T-helper 2 cell (primary cell): ENCODE measurements at regions not wholly inside any gene's neighbourhood (a gene's known extent, or its start where the extent isn't known, plus 50 kb on each side); places are given as distances from the start of the nearest gene placed in this dataset.
"Not testable (repeated sequence)": the region's sequence is repeated elsewhere in the genome, so short reads cannot be mapped to it uniquely, and the experiment has no call there.

Source experiments
- DNase-seq, 5 experiments: peaks; one replicate each; pipeline versions ENCODE4 v3.0.0 to v3.0.0-alpha.2; 2012 to 2022

- no peak for DNase-seq
Observed at GRCh38 chr18:10143596-10143995, 229.8 kb downstream of the VAPA start.

GRCh38 chr18:10145546-10145945, 231.7 kb downstream of the VAPA start:
- DNase-seq, result no peak

GRCh38 chr18:10147226-10147625, 233.4 kb downstream of the VAPA start:
- no peak for DNase-seq

- DNase-seq, result no peak
Observed at GRCh38 chr18:10147752-10148151, 233.9 kb downstream of the VAPA start.

- no peak for DNase-seq
Observed at GRCh38 chr18:10148189-10148929, 234.5 kb downstream of the VAPA start.

- DNase-seq, result no peak
Observed at GRCh38 chr18:10149768-10150556, 236.1 kb downstream of the VAPA start.

- not testable (repeated sequence) for DNase-seq
Observed at GRCh38 chr18:10150576-10150975, 236.8 kb downstream of the VAPA start.

GRCh38 chr18:10152475-10152874, 238.7 kb downstream of the VAPA start:
- DNase-seq, result no peak

- no peak for DNase-seq
Observed at GRCh38 chr18:10153924-10154752, 240.3 kb downstream of the VAPA start.

- DNase-seq, result no peak
Observed at GRCh38 chr18:10157706-10158105, 243.9 kb downstream of the VAPA start.

- no peak for DNase-seq
Observed at GRCh38 chr18:10160251-10160650, 246.4 kb downstream of the VAPA start.

- no peak for DNase-seq
Observed at GRCh38 chr18:10161315-10161714, 247.5 kb downstream of the VAPA start.

- DNase-seq, result no peak
Observed at GRCh38 chr18:10162340-10162739, 248.5 kb downstream of the VAPA start.

- DNase-seq, result no peak
Observed at GRCh38 chr18:10164271-10165071, 250.7 kb downstream of the VAPA start.

- no peak for DNase-seq
Observed at GRCh38 chr18:10166164-10166807, 252.5 kb downstream of the VAPA start.

- DNase-seq, result no peak
Observed at GRCh38 chr18:10167759-10168158, 253.9 kb downstream of the VAPA start.

- no peak for DNase-seq
Observed at GRCh38 chr18:10168477-10168876, 254.7 kb downstream of the VAPA start.

GRCh38 chr18:10169064-10169562, 255.3 kb downstream of the VAPA start:
- DNase-seq, result no peak

GRCh38 chr18:10169814-10170213, 256.0 kb downstream of the VAPA start:
- DNase-seq, result no peak

GRCh38 chr18:10170375-10170774, 256.6 kb downstream of the VAPA start:
- no peak for DNase-seq

- DNase-seq, result not testable (repeated sequence)
Observed at GRCh38 chr18:10175333-10175732, 261.5 kb downstream of the VAPA start.

- DNase-seq, result not testable (repeated sequence)
Observed at GRCh38 chr18:10179326-10179725, 265.5 kb downstream of the VAPA start.
